ENCODE measurements at regions not wholly inside any gene's neighbourhood (a gene's known extent, or its start where the extent isn't known, plus 50 kb on each side); places are given as distances from the start of the nearest gene placed in this dataset.
"Not testable (repeated sequence)": the region's sequence is repeated elsewhere in the genome, so short reads cannot be mapped to it uniquely, and the experiment has no call there.

DNA sequence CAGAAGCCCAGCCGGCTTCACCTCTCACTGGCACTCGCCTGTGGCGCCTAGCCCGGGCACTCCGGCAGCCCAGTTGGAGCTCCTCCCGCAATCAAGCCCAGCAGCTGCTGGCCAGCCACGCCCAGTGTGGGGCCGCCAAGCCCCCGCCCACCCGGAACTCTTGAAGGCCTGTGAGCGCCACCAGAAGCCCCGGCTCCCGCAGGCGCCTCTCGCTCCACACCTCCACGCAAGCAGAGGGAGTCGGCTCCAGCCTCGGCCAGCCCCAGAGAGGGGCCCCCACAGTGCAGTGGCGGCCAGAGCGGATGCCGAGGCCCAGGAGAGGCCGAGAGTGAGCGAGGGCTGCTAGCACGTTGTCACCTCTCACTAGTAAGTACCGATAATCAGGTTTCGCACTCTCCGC is 240.7 kb downstream of the TFEC start:
- intact Hi-C loops (cut with micrococcal nuclease): no loop called here
- TF ChIP-seq, protein P1, sequence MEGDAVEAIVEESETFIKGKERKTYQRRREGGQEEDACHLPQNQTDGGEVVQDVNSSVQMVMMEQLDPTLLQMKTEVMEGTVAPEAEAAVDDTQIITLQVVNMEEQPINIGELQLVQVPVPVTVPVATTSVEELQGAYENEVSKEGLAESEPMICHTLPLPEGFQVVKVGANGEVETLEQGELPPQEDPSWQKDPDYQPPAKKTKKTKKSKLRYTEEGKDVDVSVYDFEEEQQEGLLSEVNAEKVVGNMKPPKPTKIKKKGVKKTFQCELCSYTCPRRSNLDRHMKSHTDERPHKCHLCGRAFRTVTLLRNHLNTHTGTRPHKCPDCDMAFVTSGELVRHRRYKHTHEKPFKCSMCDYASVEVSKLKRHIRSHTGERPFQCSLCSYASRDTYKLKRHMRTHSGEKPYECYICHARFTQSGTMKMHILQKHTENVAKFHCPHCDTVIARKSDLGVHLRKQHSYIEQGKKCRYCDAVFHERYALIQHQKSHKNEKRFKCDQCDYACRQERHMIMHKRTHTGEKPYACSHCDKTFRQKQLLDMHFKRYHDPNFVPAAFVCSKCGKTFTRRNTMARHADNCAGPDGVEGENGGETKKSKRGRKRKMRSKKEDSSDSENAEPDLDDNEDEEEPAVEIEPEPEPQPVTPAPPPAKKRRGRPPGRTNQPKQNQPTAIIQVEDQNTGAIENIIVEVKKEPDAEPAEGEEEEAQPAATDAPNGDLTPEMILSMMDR (IDR thresholded peaks at IDR 0.05): no peak
- Mint-ChIP-seq H3K4me3 (no peak overlapping the region), H3K9me3 (peaks cover 4 to 11% of the 10 kb centered on the region in 2 donors), H3K4me1 (no peaks in the 10 kb centered on the region), H3K27me3 (ENCODE audit: low read depth in 2 of 2) (no peaks in the 10 kb centered on the region), H3K36me3 (no peaks in the 10 kb centered on the region), H3K27ac (no peak overlapping the region)
- no peaks in the 10 kb centered on the region for H3K36me3 ChIP-seq (ENCODE audit: control insufficient read depth, insufficient read depth, low read length)
- 90% methylated on average over 27 of the region's 27 CpGs for WGBS (ENCODE audit: insufficient coverage)
- H3K4me3 ChIP-seq (ENCODE audit: low read length): no peak overlapping the region
- no peaks in the 10 kb centered on the region for H3K9me3 ChIP-seq (ENCODE audit: control insufficient read depth, insufficient read depth, low read length)
- no peaks in the 10 kb centered on the region for H3K27me3 ChIP-seq (ENCODE audit: control insufficient read depth, insufficient read depth, low read length)
- DNase-seq: no peak
- no peaks in the 10 kb centered on the region for H3K4me1 ChIP-seq (ENCODE audit: control insufficient read depth, insufficient read depth, low read length)
- no peak overlapping the region for H3K27ac ChIP-seq (ENCODE audit: low read length)
- no peak for ATAC-seq

DNA sequence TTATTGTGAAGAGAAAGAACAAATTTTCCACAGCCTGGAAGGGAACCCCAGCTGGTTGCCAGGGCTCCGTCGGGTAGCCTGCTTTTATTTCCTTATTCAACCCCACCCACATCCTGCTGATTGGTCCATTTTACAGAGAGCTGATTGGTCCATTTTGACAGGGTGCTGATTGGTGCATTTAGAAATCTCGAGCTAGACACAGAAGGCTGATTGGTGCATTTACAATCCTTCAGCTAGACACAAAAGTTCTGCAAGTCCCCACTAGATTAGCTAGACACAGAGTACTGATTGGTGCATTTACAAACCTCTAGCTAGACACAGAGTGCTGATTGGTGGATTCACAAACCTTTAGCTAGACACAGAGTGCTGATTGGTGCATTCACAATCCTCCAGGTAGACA is 241.1 kb downstream of the TFEC start:
- ATAC-seq; H3K4me1 ChIP-seq (ENCODE audit: control insufficient read depth, insufficient read depth, low read length); H3K27ac ChIP-seq (ENCODE audit: low read length); H3K4me3 ChIP-seq (ENCODE audit: low read length); H3K27me3 ChIP-seq (ENCODE audit: control insufficient read depth, insufficient read depth, low read length); H3K4me3 Mint-ChIP-seq; H3K4me1 Mint-ChIP-seq; H3K9me3 ChIP-seq (ENCODE audit: control insufficient read depth, insufficient read depth, low read length); H3K36me3 ChIP-seq (ENCODE audit: control insufficient read depth, insufficient read depth, low read length); H3K36me3 Mint-ChIP-seq; DNase-seq; H3K27ac Mint-ChIP-seq; H3K27me3 Mint-ChIP-seq (ENCODE audit: low read depth in 2 of 2); intact Hi-C loops (cut with micrococcal nuclease): not testable (repeated sequence)
- WGBS (ENCODE audit: insufficient coverage): 82% methylated on average over 1 of the region's 3 CpGs
- H3K9me3 Mint-ChIP-seq: peaks cover 4 to 11% of the 10 kb centered on the region in 2 donors

DNA sequence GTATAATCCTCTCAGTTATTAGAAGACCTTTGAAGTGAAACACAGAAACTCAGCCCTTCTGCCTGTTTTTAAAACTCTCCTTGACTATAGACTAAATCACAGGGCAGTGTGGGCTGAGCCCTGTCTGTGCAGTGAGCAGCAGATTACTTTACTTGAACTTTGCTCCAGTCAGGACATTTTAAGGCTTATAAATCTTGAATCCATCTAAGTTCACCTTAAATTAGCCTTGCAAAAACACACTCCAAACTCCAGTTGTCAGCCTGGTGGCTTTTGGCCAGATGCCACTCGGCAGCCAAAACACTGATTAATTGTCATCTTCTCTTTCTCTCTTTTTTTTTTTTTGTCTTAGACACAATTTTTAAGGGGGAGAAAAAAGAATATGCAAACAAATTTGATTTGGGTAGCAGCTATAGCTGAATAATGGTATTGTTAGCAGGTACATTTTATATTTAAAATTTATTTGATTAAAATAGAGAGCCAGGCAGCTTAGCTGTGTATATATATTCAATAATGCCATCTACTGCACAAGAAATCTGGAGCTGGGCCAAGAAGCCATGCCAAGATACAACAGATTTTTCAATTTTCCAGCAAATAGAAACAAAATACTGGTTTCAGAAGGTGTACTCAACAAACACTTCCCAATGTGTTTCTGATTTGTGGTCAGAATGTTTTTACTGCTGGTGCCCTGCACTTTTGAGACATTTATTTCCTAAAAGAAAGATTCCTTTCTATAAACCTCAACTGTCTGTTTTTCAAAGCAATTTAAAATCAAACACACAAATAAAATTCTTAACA is 247.7 kb downstream of the TFEC start:
- Histone ChIP-seq H3K27ac (ENCODE audit: low read length) (no peak overlapping the region), H3K27me3 (ENCODE audit: control insufficient read depth, insufficient read depth, low read length) (no peaks in the 10 kb centered on the region), H3K36me3 (ENCODE audit: control insufficient read depth, insufficient read depth, low read length) (no peaks in the 10 kb centered on the region), H3K4me1 (ENCODE audit: control insufficient read depth, insufficient read depth, low read length) (no peaks in the 10 kb centered on the region), H3K4me3 (ENCODE audit: low read length) (no peak overlapping the region), H3K9me3 (ENCODE audit: control insufficient read depth, insufficient read depth, low read length) (no peaks in the 10 kb centered on the region)
- Mint-ChIP-seq H3K4me3 (no peak overlapping the region), H3K9me3 (peaks cover 2 to 4% of the 10 kb centered on the region in 2 donors), H3K36me3 (no peaks in the 10 kb centered on the region), H3K27ac (no peak overlapping the region), H3K4me1 (no peaks in the 10 kb centered on the region), H3K27me3 (ENCODE audit: low read depth in 2 of 2) (no peaks in the 10 kb centered on the region)
- TF ChIP-seq, protein P1 (IDR thresholded peaks at IDR 0.05): no peak
- WGBS (ENCODE audit: insufficient coverage): no CpG with 5 or more reads among the region's 1 CpG
- DNase-seq (no peak), ATAC-seq (no peak)
- intact Hi-C loops (cut with micrococcal nuclease): no loop called here

DNA sequence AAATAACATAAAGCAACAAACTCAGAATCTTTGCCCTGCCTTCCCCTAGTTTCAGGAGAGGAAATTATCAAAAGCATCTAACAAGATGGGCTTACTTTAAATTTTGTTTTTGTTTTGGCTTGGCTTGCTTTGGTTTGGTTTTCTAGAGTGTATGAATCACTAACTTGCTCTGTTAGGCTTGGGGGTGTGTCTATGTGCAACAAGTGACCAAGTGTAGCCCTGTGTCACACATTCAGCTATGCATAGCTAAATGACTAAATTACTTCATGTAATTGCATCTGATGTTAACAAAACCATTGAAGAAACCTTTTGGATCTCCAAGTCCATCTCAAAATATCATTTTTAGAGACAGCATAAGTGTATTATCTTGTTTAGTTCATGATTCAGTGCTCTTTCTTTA is 251.0 kb downstream of the TFEC start:
- ATAC-seq (no peak), DNase-seq (no peak)
- Histone ChIP-seq H3K27me3 (ENCODE audit: control insufficient read depth, insufficient read depth, low read length) (no peaks in the 10 kb centered on the region), H3K36me3 (ENCODE audit: control insufficient read depth, insufficient read depth, low read length) (no peaks in the 10 kb centered on the region), H3K27ac (ENCODE audit: low read length) (no peak overlapping the region), H3K4me3 (ENCODE audit: low read length) (no peak overlapping the region), H3K4me1 (ENCODE audit: control insufficient read depth, insufficient read depth, low read length) (no peaks in the 10 kb centered on the region), H3K9me3 (ENCODE audit: control insufficient read depth, insufficient read depth, low read length) (no peaks in the 10 kb centered on the region)
- H3K27ac Mint-ChIP-seq: no peak overlapping the region
- intact Hi-C loops (cut with micrococcal nuclease): no loop called here
- H3K4me1 Mint-ChIP-seq: no peaks in the 10 kb centered on the region
- no peaks in the 10 kb centered on the region for H3K27me3 Mint-ChIP-seq (ENCODE audit: low read depth in 2 of 2)
- H3K36me3 Mint-ChIP-seq: no peaks in the 10 kb centered on the region
- TF ChIP-seq, protein P1 (IDR thresholded peaks at IDR 0.05): no peak
- H3K4me3 Mint-ChIP-seq: no peak overlapping the region
- no peaks in the 10 kb centered on the region for H3K9me3 Mint-ChIP-seq

Measured in natural killer cell (primary cell).